Effector memory CD8-positive, alpha-beta T cell (primary cell): ENCODE measurements at regions not wholly inside any gene's neighbourhood (a gene's known extent, or its start where the extent isn't known, plus 50 kb on each side); places are given as distances from the start of the nearest gene placed in this dataset.
"Not testable (repeated sequence)": the region's sequence is repeated elsewhere in the genome, so short reads cannot be mapped to it uniquely, and the experiment has no call there.

ENCODE experiments used
- ATAC-seq: fragments of 150-1000 bp; cut with Tn5 transposase; replicated peaks from 2 replicates; pipeline ENCODE4 v1.10.0; 2021; ENCODE audit warnings: mild to moderate bottlenecking, moderate library complexity
- DNase-seq, 3 experiments: peaks; one replicate each; pipeline ENCODE4 v3.0.0; 2021
- H3K27ac Mint-ChIP-seq, 2 donors: one replicate each; pipeline ENCODE4 v1.8.0; 2022; ENCODE audit warnings: mild to moderate bottlenecking in 2 of 2, mixed read lengths in 2 of 2, moderate library complexity in 2 of 2
- H3K27me3 Mint-ChIP-seq, 2 donors: one replicate each; pipeline ENCODE4 v1.8.0; 2022; ENCODE audit warnings: mixed read lengths in 2 of 2
- H3K36me3 Mint-ChIP-seq: one replicate; pipeline ENCODE4 v1.8.0; 2022; ENCODE audit warnings: mild to moderate bottlenecking, moderate library complexity, mixed read lengths; ENCODE audit not compliant: insufficient read depth
- H3K4me1 Mint-ChIP-seq, 2 donors: one replicate each; pipeline ENCODE4 v1.8.0; 2022; ENCODE audit warnings: low read depth in 2 of 2, mixed read lengths in 2 of 2
- H3K4me3 Mint-ChIP-seq, 2 donors: one replicate each; pipeline ENCODE4 v1.8.0; 2022; ENCODE audit warnings: mild to moderate bottlenecking in 2 of 2, mixed read lengths in 2 of 2, moderate library complexity in 2 of 2
- H3K9me3 Mint-ChIP-seq, 2 donors: one replicate each; pipeline ENCODE4 v1.8.0; 2022; ENCODE audit warnings: mixed read lengths in 2 of 2

GRCh38 chr18:60020107-60020925 is 120.5 kb downstream of the PMAIP1 start:
- Mint-ChIP-seq H3K27ac (no peak overlapping the region), H3K4me1 (no peaks in the 10 kb centered on the region), H3K9me3 (no peaks in the 10 kb centered on the region), H3K27me3 (peaks cover 22 to 24% of the 10 kb centered on the region in 2 donors), H3K4me3 (no peak overlapping the region), H3K36me3 (no peaks in the 10 kb centered on the region)
- DNase-seq = no peak
- ATAC-seq = no peak

- no peaks in the 10 kb centered on the region for H3K4me1 Mint-ChIP-seq
- H3K27ac Mint-ChIP-seq = no peak overlapping the region
- no peak for DNase-seq
- peaks cover 22 to 24% of the 10 kb centered on the region in 2 donors for H3K27me3 Mint-ChIP-seq
- no peak overlapping the region for H3K4me3 Mint-ChIP-seq
- no peaks in the 10 kb centered on the region for H3K9me3 Mint-ChIP-seq
- ATAC-seq = no peak
- H3K36me3 Mint-ChIP-seq = no peaks in the 10 kb centered on the region
Observed at GRCh38 chr18:60019463-60019840, 119.7 kb downstream of the PMAIP1 start.

DNA sequence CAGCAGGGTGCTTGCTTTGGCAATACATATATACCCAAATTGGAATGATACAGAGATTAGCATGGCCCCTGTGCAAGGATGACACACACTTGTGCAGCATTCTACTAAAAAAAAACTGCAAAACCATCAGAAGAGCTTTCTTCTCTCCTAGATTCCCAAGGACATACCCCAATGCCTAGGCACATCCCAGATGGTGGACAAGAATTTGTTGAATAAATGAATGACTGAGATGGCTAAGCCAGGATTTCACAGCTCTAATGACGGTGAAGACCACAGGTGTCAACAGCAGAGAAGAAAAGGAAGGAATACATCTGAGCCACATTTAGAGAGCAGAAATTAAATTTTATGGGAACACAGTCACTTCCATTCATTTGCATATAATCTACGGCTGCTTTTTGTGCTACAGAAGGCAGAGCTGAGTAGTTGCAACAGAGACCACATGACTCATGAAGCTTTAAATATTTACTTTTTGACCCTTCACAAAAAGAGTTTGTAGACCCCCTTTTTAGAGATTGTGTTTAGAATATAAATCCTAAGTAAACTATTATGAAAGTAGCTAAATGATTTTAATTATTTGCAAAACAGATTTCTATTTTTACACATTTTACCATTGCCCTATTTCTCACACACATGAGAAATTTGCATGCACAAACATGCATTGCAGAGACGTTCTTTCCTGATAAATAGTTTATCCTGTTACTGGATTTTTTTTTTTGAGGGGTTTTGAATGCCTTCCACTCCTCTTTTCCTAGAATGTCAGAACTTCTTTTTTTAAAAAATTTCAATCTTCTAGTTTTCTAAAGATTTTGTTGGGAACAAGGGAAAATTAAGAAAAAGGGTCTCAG is 119.0 kb downstream of the PMAIP1 start:
- no peak overlapping the region for H3K4me3 Mint-ChIP-seq
- no peaks in the 10 kb centered on the region for H3K9me3 Mint-ChIP-seq
- no peak overlapping the region for H3K27ac Mint-ChIP-seq
- DNase-seq (no peak), ATAC-seq (no peak)
- no peaks in the 10 kb centered on the region for H3K4me1 Mint-ChIP-seq
- peaks cover 22 to 24% of the 10 kb centered on the region in 2 donors for H3K27me3 Mint-ChIP-seq
- no peaks in the 10 kb centered on the region for H3K36me3 Mint-ChIP-seq

DNA sequence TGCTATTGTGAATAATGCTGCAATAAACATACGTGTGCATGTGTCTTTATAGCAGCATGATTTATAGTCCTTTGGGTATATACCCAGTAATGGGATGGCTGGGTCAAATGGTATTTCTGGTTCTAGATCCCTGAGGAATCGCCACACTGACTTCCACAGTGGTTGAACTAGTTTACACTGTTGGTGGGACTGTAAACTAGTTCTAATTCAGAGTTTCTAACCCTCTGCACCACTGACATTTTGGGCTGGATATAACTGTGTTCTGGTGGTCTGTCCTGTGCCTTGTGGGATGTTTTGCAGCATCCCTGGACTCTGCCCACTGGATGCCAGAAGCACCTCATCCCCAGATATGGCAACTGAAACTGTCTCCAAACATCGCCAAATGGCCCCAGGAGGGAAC is 118.3 kb downstream of the PMAIP1 start:
- H3K4me1 Mint-ChIP-seq, H3K9me3 Mint-ChIP-seq: not testable (repeated sequence)

GRCh38 chr18:60017371-60017770 is 117.6 kb downstream of the PMAIP1 start:
- Mint-ChIP-seq H3K27me3 (peaks cover 12 to 14% of the 10 kb centered on the region in 2 donors), H3K4me1 (no peaks in the 10 kb centered on the region), H3K36me3 (peaks cover 4% of the 10 kb centered on the region), H3K4me3 (no peak overlapping the region), H3K27ac (no peak overlapping the region), H3K9me3 (no peaks in the 10 kb centered on the region)
- ATAC-seq = no peak
- DNase-seq = no peak

More for the DNA sequence above, 118.3 kb downstream of the PMAIP1 start:
- not testable (repeated sequence) for ATAC-seq, H3K36me3 Mint-ChIP-seq, H3K27ac Mint-ChIP-seq, H3K4me3 Mint-ChIP-seq, DNase-seq
- H3K27me3 Mint-ChIP-seq = peaks cover 20 to 22% of the 10 kb centered on the region in 2 donors

DNA sequence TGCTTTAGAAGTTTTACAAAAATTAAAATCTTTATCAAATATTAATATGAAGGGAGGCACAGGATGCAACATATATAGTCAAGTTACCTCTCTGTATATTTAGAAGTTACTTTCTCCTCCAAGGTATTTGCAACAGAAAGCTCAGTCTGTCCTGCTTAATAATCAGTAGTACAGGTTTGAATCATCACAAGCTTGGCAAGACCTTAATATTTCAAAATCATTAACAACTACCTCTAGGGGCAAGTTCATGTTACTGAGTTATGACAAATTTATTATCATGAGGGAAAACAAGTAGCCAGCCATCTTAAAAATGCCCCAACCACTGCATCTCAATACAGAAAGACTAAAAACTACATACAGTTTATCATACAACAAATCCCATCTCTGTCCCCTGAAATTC is 116.0 kb downstream of the PMAIP1 start:
- not testable (repeated sequence) for H3K4me3 Mint-ChIP-seq, ATAC-seq, DNase-seq, H3K4me1 Mint-ChIP-seq, H3K9me3 Mint-ChIP-seq, H3K36me3 Mint-ChIP-seq, H3K27ac Mint-ChIP-seq
- H3K27me3 Mint-ChIP-seq = peaks cover 11 to 16% of the 10 kb centered on the region in 2 donors

DNA sequence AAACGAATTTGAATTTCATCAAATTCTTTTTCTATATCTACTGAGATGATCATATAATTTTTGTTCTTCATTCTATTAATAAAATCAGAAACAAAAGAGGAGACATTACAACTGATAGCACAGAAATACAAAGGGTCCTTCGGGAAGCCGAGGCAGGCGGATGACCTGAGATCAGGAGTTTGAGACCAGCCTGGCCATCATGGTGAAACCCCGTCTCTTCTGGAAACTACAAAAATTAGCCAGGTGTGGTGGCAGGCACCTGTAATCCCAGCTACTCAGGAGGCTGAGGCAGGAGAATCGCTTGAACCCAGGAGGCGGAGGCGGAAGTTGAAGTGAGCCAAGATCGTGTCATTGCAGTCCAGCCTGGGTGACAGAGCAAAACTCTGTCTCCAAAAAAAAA is 113.4 kb downstream of the PMAIP1 start:
- not testable (repeated sequence) for H3K4me3 Mint-ChIP-seq, H3K36me3 Mint-ChIP-seq, H3K9me3 Mint-ChIP-seq, H3K4me1 Mint-ChIP-seq, ATAC-seq, DNase-seq, H3K27ac Mint-ChIP-seq
- peaks cover 29 to 34% of the 10 kb centered on the region in 2 donors for H3K27me3 Mint-ChIP-seq

GRCh38 chr18:60010984-60011383 is 111.2 kb downstream of the PMAIP1 start:
- peaks cover 29 to 30% of the 10 kb centered on the region in 2 donors for H3K27me3 Mint-ChIP-seq
- no peak for ATAC-seq
- no peak for DNase-seq
- H3K9me3 Mint-ChIP-seq = no peaks in the 10 kb centered on the region
- H3K36me3 Mint-ChIP-seq = peaks cover 4% of the 10 kb centered on the region
- H3K4me3 Mint-ChIP-seq = no peak overlapping the region
- H3K27ac Mint-ChIP-seq = no peak overlapping the region
- H3K4me1 Mint-ChIP-seq = no peaks in the 10 kb centered on the region

- no peaks in the 10 kb centered on the region for H3K9me3 Mint-ChIP-seq
- H3K27me3 Mint-ChIP-seq = peaks cover 34 to 35% of the 10 kb centered on the region in 2 donors
- peaks cover 4% of the 10 kb centered on the region for H3K36me3 Mint-ChIP-seq
- no peaks in the 10 kb centered on the region for H3K4me1 Mint-ChIP-seq
- H3K27ac Mint-ChIP-seq = no peak overlapping the region
- no peak for DNase-seq
- no peak for ATAC-seq
- no peak overlapping the region for H3K4me3 Mint-ChIP-seq
Observed at GRCh38 chr18:60010513-60010912, 110.7 kb downstream of the PMAIP1 start.

DNA sequence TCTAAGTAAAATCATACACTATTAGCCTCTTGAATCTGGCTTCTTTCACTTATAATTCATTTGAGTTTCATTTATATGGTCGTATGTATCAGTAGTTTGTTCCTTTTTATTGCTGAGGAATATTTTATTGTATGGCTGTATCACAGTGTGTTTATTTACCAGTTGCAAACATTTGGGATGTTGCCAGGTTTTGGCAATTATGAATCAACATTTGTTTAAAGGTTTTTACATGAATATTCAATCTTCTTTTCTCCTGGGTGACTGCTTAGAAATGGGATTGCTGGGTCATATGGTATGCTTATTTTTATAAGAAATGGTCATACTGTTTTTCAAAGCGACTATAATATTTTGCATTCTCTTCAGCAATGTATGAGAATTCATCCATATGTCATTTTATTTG is 107.9 kb downstream of the PMAIP1 start:
- Mint-ChIP-seq H3K4me3 (no peak overlapping the region), H3K27me3 (peaks cover 44 to 48% of the 10 kb centered on the region in 2 donors), H3K9me3 (no peaks in the 10 kb centered on the region), H3K4me1 (no peaks in the 10 kb centered on the region), H3K27ac (no peak overlapping the region), H3K36me3 (no peaks in the 10 kb centered on the region)
- no peak for DNase-seq
- no peak for ATAC-seq

GRCh38 chr18:60003610-60004185 is 103.9 kb downstream of the PMAIP1 start:
- Mint-ChIP-seq H3K4me3 (no peak overlapping the region), H3K36me3 (no peaks in the 10 kb centered on the region), H3K27me3 (peaks cover 59 to 63% of the 10 kb centered on the region in 2 donors), H3K4me1 (no peaks in the 10 kb centered on the region), H3K9me3 (no peaks in the 10 kb centered on the region), H3K27ac (no peak overlapping the region)
- DNase-seq = no peak
- ATAC-seq = no peak

DNA sequence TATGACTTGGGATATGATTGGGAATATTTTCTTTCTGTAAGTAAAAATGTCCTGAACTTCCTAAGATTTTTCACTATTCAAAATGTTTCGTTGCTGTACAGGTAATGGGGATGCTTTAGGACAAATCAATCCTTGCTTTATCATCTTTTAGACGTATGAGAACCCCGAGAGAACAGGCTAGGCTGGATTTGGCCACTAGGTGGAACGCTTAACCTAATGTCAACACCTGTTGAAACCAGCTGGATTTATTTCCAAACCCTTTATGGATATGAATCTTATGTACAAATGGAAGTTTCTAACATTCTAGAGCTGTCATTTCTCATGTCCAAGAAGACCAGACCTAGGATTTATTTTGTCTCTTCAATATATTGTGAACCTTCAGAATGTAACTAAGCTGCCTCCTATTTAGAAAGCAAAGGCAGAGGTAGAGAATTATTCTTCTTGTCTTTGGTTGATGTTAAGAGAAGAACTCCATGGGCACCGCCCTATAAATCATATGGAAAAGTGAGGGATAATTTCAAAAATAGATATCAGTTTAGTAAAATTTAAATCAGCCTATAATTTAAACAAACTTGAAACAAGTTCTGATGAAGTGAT is 96.7 kb downstream of the PMAIP1 start:
- Mint-ChIP-seq H3K27ac (no peak overlapping the region), H3K27me3 (peaks cover 41 to 65% of the 10 kb centered on the region in 2 donors), H3K9me3 (no peaks in the 10 kb centered on the region), H3K4me1 (no peaks in the 10 kb centered on the region), H3K4me3 (no peak overlapping the region), H3K36me3 (no peaks in the 10 kb centered on the region)
- no peak for DNase-seq
- ATAC-seq = no peak

DNA sequence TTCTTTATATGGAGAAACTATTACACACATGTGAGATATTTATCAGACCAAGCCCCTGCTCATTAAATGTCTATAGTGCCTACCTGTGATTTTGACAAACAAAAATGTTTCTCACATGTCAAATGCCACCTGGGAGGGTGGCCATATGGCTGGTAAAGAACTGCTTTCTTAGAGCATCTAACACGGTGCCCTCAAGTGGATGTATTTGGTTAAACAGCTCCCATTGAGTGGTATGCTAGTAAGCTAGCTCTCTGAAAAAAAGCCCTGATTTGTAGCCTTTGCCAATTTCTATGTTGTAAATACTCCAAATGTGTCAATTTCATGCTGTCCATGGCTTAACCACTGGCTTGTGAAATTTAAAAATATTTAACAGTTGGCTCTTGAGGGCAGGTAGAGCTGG is 94.6 kb downstream of the PMAIP1 start:
- Mint-ChIP-seq H3K36me3 (no peaks in the 10 kb centered on the region), H3K9me3 (no peaks in the 10 kb centered on the region), H3K27ac (no peak overlapping the region), H3K4me3 (no peak overlapping the region), H3K4me1 (no peaks in the 10 kb centered on the region), H3K27me3 (peaks cover 26 to 48% of the 10 kb centered on the region in 2 donors)
- no peak for ATAC-seq
- no peak for DNase-seq
